ENCODE measurements at regions not wholly inside any gene's neighbourhood (a gene's known extent, or its start where the extent isn't known, plus 50 kb on each side); places are given as distances from the start of the nearest gene placed in this dataset.
A peak's percentile ranks its signal among the peaks of the same experiment; 100 is the strongest.

GRCh38 chr5:54743997-54744788 lies 226.6 kb downstream of the SNX18 start:
- DNase-seq (ENCODE audit: low read depth, low spot score) = peak; percentile 95

- DNase-seq (ENCODE audit: low read depth, low spot score) = peak; percentile 20
Observed at GRCh38 chr5:54743581-54743980, 226.0 kb downstream of the SNX18 start.

- peak; percentile 69 for DNase-seq (ENCODE audit: low read depth, low spot score)
Observed at GRCh38 chr5:54742417-54742891, 224.9 kb downstream of the SNX18 start.

GRCh38 chr5:54741711-54742110 lies 224.2 kb downstream of the SNX18 start:
- DNase-seq (ENCODE audit: low read depth, low spot score) = no peak

GRCh38 chr5:54740141-54740540 lies 222.6 kb downstream of the SNX18 start:
- no peak for DNase-seq (ENCODE audit: low read depth, low spot score)

GRCh38 chr5:54739371-54739770 lies 221.8 kb downstream of the SNX18 start:
- DNase-seq (ENCODE audit: low read depth, low spot score) = no peak

- no peak for DNase-seq (ENCODE audit: low read depth, low spot score)
Observed at GRCh38 chr5:54738973-54739367, 221.4 kb downstream of the SNX18 start.

- DNase-seq (ENCODE audit: low read depth, low spot score) = peak; percentile 26
Observed at GRCh38 chr5:54738118-54738972, 220.8 kb downstream of the SNX18 start.

- no peak for DNase-seq (ENCODE audit: low read depth, low spot score)
Observed at GRCh38 chr5:54736003-54736797, 218.6 kb downstream of the SNX18 start.

- no peak for DNase-seq (ENCODE audit: low read depth, low spot score)
Observed at GRCh38 chr5:54733101-54733500, 215.5 kb downstream of the SNX18 start.

- no peak for DNase-seq (ENCODE audit: low read depth, low spot score)
Observed at GRCh38 chr5:54732108-54732507, 214.5 kb downstream of the SNX18 start.

- DNase-seq (ENCODE audit: low read depth, low spot score) = no peak
Observed at GRCh38 chr5:54728588-54728915, 211.0 kb downstream of the SNX18 start.

GRCh38 chr5:54727874-54728587 lies 210.5 kb downstream of the SNX18 start:
- DNase-seq (ENCODE audit: low read depth, low spot score) = no peak

GRCh38 chr5:54725391-54726280 lies 208.1 kb downstream of the SNX18 start:
- DNase-seq (ENCODE audit: low read depth, low spot score) = peak; percentile 68

GRCh38 chr5:54722846-54723433 lies 205.4 kb downstream of the SNX18 start:
- peak; percentile 42 for DNase-seq (ENCODE audit: low read depth, low spot score)

GRCh38 chr5:54721951-54722654 lies 204.5 kb downstream of the SNX18 start:
- DNase-seq (ENCODE audit: low read depth, low spot score) = no peak

- DNase-seq (ENCODE audit: low read depth, low spot score) = no peak
Observed at GRCh38 chr5:54721116-54721515, 203.6 kb downstream of the SNX18 start.

GRCh38 chr5:54720341-54720740 lies 202.8 kb downstream of the SNX18 start:
- peak; percentile 29 for DNase-seq (ENCODE audit: low read depth, low spot score)

All from astrocyte of the hippocampus (primary cell).